ENCODE measurements at regions not wholly inside any gene's neighbourhood (a gene's known extent, or its start where the extent isn't known, plus 50 kb on each side); places are given as distances from the start of the nearest gene placed in this dataset.
"Not testable (repeated sequence)": the region's sequence is repeated elsewhere in the genome, so short reads cannot be mapped to it uniquely, and the experiment has no call there.

- CTCF ChIA-PET; H3K4me3 Mint-ChIP-seq; H3K4me1 Mint-ChIP-seq (ENCODE audit: low read depth); H3K27ac Mint-ChIP-seq; H3K36me3 Mint-ChIP-seq (ENCODE audit: low read depth); H3K27me3 Mint-ChIP-seq (ENCODE audit: low read depth); H3K9me3 Mint-ChIP-seq; DNase-seq; intact Hi-C loops (cut with micrococcal nuclease): not testable (repeated sequence)
These were observed 285.0 kb downstream of the ANAPC1 start for GRCh38 chr2:111598944-111599343.

GRCh38 chr2:111602259-111602658 is 281.7 kb downstream of the ANAPC1 start:
- H3K36me3 Mint-ChIP-seq (ENCODE audit: low read depth); CTCF ChIA-PET; DNase-seq; H3K4me1 Mint-ChIP-seq (ENCODE audit: low read depth); H3K4me3 Mint-ChIP-seq; intact Hi-C loops (cut with micrococcal nuclease); H3K27ac Mint-ChIP-seq; H3K27me3 Mint-ChIP-seq (ENCODE audit: low read depth); H3K9me3 Mint-ChIP-seq: not testable (repeated sequence)

- H3K27me3 Mint-ChIP-seq (ENCODE audit: low read depth); H3K4me1 Mint-ChIP-seq (ENCODE audit: low read depth); DNase-seq; H3K36me3 Mint-ChIP-seq (ENCODE audit: low read depth); CTCF ChIA-PET; H3K4me3 Mint-ChIP-seq; H3K27ac Mint-ChIP-seq; H3K9me3 Mint-ChIP-seq; intact Hi-C loops (cut with micrococcal nuclease): not testable (repeated sequence)
These were observed 278.2 kb downstream of the ANAPC1 start for GRCh38 chr2:111605798-111606197.

- H3K36me3 Mint-ChIP-seq (ENCODE audit: low read depth); intact Hi-C loops (cut with micrococcal nuclease); H3K9me3 Mint-ChIP-seq; H3K27me3 Mint-ChIP-seq (ENCODE audit: low read depth); H3K4me3 Mint-ChIP-seq; H3K27ac Mint-ChIP-seq; CTCF ChIA-PET; DNase-seq; H3K4me1 Mint-ChIP-seq (ENCODE audit: low read depth): not testable (repeated sequence)
These were observed 277.4 kb downstream of the ANAPC1 start for GRCh38 chr2:111606632-111607031.

GRCh38 chr2:111609146-111609844 is 274.7 kb downstream of the ANAPC1 start:
- DNase-seq; H3K27ac Mint-ChIP-seq; H3K4me1 Mint-ChIP-seq (ENCODE audit: low read depth); H3K27me3 Mint-ChIP-seq (ENCODE audit: low read depth); intact Hi-C loops (cut with micrococcal nuclease); H3K36me3 Mint-ChIP-seq (ENCODE audit: low read depth); H3K9me3 Mint-ChIP-seq; H3K4me3 Mint-ChIP-seq; CTCF ChIA-PET: not testable (repeated sequence)

- H3K27me3 Mint-ChIP-seq (ENCODE audit: low read depth); H3K4me1 Mint-ChIP-seq (ENCODE audit: low read depth); H3K4me3 Mint-ChIP-seq; H3K27ac Mint-ChIP-seq; H3K36me3 Mint-ChIP-seq (ENCODE audit: low read depth); DNase-seq; intact Hi-C loops (cut with micrococcal nuclease); CTCF ChIA-PET; H3K9me3 Mint-ChIP-seq: not testable (repeated sequence)
These were observed 274.0 kb downstream of the ANAPC1 start for GRCh38 chr2:111610035-111610434.

GRCh38 chr2:111616651-111617218 is 267.3 kb downstream of the ANAPC1 start:
- Mint-ChIP-seq H3K9me3 (no peaks in the 10 kb centered on the region), H3K27me3 (ENCODE audit: low read depth) (peaks cover 9% of the 10 kb centered on the region), H3K4me3 (no peak overlapping the region), H3K27ac (no peak overlapping the region), H3K36me3 (ENCODE audit: low read depth) (no peaks in the 10 kb centered on the region), H3K4me1 (ENCODE audit: low read depth) (no peaks in the 10 kb centered on the region)
- CTCF ChIA-PET, result no interaction called here
- no peak for DNase-seq
- intact Hi-C loops (cut with micrococcal nuclease), result no loop called here

GRCh38 chr2:111617299-111618225 is 266.4 kb downstream of the ANAPC1 start:
- H3K27ac Mint-ChIP-seq, result no peak overlapping the region
- no peak overlapping the region for H3K4me3 Mint-ChIP-seq
- H3K9me3 Mint-ChIP-seq, result no peaks in the 10 kb centered on the region
- intact Hi-C loops (cut with micrococcal nuclease), result no loop called here
- no peak for DNase-seq
- H3K4me1 Mint-ChIP-seq (ENCODE audit: low read depth), result no peaks in the 10 kb centered on the region
- peaks cover 6% of the 10 kb centered on the region for H3K27me3 Mint-ChIP-seq (ENCODE audit: low read depth)
- no peaks in the 10 kb centered on the region for H3K36me3 Mint-ChIP-seq (ENCODE audit: low read depth)
- CTCF ChIA-PET, result no interaction called here

- H3K4me3 Mint-ChIP-seq, result no peak overlapping the region
- CTCF ChIA-PET, result no interaction called here
- H3K36me3 Mint-ChIP-seq (ENCODE audit: low read depth), result no peaks in the 10 kb centered on the region
- peaks cover 7% of the 10 kb centered on the region for H3K27me3 Mint-ChIP-seq (ENCODE audit: low read depth)
- H3K27ac Mint-ChIP-seq, result no peak overlapping the region
- intact Hi-C loops (cut with micrococcal nuclease), result no loop called here
- DNase-seq, result no peak
- no peaks in the 10 kb centered on the region for H3K9me3 Mint-ChIP-seq
- no peaks in the 10 kb centered on the region for H3K4me1 Mint-ChIP-seq (ENCODE audit: low read depth)
These were observed 265.6 kb downstream of the ANAPC1 start for GRCh38 chr2:111618226-111618977.

- H3K27ac Mint-ChIP-seq, result no peak overlapping the region
- H3K27me3 Mint-ChIP-seq (ENCODE audit: low read depth), result peaks cover 9% of the 10 kb centered on the region
- CTCF ChIA-PET, result interaction anchor here (1.0 kb wide), 1 partner anchor 50 kb away, joined by 3 read pairs; no protein-coding TSS in a partner anchor
- no peak overlapping the region for H3K4me3 Mint-ChIP-seq
- DNase-seq, result no peak
- H3K9me3 Mint-ChIP-seq, result no peaks in the 10 kb centered on the region
- intact Hi-C loops (cut with micrococcal nuclease), result no loop called here
- H3K36me3 Mint-ChIP-seq (ENCODE audit: low read depth), result no peaks in the 10 kb centered on the region
- H3K4me1 Mint-ChIP-seq (ENCODE audit: low read depth), result no peaks in the 10 kb centered on the region
These were observed 264.8 kb downstream of the ANAPC1 start for GRCh38 chr2:111618978-111619902.

GRCh38 chr2:111620281-111620680 is 263.7 kb downstream of the ANAPC1 start:
- Mint-ChIP-seq H3K27me3 (ENCODE audit: low read depth) (peaks cover 12% of the 10 kb centered on the region), H3K4me3 (no peak overlapping the region), H3K36me3 (ENCODE audit: low read depth) (no peaks in the 10 kb centered on the region), H3K9me3 (no peaks in the 10 kb centered on the region), H3K27ac (no peak overlapping the region), H3K4me1 (ENCODE audit: low read depth) (no peaks in the 10 kb centered on the region)
- no peak for DNase-seq
- CTCF ChIA-PET, result interaction anchor here (1.0 kb wide), 1 partner anchor 49 kb away, joined by 3 read pairs; no protein-coding TSS in a partner anchor
- intact Hi-C loops (cut with micrococcal nuclease), result loop anchor here (10.0 kb wide), 1 partner anchor 75 kb away; no protein-coding TSS in a partner anchor
